ENCODE measurements at regions not wholly inside any gene's neighbourhood (a gene's known extent, or its start where the extent isn't known, plus 50 kb on each side); places are given as distances from the start of the nearest gene placed in this dataset.

DNA sequence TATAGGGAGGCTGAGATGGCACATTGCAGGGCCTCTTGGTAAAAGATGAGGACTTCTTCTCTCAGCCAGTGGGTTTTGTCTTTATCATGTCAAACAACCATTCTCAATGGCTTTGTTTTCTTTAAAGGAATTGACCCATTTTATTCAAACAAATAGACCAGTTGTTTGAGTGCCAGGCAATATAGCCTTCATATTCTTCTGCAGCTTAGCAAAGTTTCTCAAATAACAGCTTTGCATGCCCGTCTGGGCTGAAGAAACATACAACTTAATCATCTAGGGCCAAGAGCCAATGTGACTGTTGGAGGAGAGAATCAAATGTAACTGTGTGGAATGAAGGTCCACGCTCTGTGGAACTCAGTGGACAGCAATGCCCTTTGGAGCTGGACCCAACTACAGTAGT lies 57.4 kb upstream of the ADRA1B start:
- DNase-seq (ENCODE audit: low read depth), result no peak
- H3K4me3 ChIP-seq (replicated peaks; ENCODE audit: low read depth, low read length), result no peak overlapping the region
- no peak for TF ChIP-seq CTCF (IDR thresholded peaks at IDR 0.05; ENCODE audit: low read length, missing control alignments)

GRCh38 chr5:159861086-159861485 lies 55.2 kb upstream of the ADRA1B start:
- H3K4me3 ChIP-seq (replicated peaks; ENCODE audit: low read depth, low read length), result no peak overlapping the region
- no peak for DNase-seq (ENCODE audit: low read depth)
- TF ChIP-seq CTCF (IDR thresholded peaks at IDR 0.05; ENCODE audit: low read length, missing control alignments), result no peak

DNA sequence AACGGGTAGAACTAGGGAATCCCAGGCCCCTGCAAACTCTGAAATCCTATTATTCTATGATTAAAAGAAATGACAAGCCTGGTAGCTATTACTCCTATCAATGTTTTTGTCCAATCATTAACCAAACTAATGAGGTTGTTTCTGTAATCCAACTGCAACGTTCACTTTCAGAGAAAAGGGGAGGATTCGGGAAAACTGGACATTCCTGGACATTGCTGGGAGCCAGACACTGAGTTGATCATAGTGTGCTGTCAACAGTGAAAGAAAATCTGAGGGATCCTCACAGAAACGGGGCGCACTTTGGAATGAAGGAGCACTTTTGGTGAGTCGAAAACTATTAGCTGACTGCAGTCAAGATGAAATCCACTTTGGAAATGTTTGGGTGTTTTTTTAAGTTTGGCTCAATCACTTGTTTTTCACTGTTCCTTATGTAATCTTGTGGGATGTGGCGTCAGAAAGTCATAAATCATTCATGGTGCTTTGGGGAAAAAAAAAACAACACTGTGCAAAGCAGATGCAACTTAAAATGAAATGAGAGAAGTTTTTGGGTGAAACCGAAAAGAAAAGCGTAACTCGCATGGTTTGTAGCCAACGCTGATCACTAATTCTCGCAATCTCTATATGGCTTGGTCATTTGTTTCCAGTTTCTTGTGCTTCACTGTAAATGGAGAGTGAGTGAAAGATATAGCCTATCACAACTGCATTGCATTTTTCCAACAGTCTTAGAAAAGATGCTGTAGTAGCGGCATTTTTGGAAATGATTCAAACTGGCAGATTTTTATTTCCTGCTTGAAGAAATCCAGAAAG lies 51.2 kb upstream of the ADRA1B start:
- peak; percentile 79 for DNase-seq (ENCODE audit: low read depth)
- no peak for TF ChIP-seq CTCF (IDR thresholded peaks at IDR 0.05; ENCODE audit: low read length, missing control alignments)
- H3K4me3 ChIP-seq (replicated peaks; ENCODE audit: low read depth, low read length), result peak overlapping the region; percentile 38

DNA sequence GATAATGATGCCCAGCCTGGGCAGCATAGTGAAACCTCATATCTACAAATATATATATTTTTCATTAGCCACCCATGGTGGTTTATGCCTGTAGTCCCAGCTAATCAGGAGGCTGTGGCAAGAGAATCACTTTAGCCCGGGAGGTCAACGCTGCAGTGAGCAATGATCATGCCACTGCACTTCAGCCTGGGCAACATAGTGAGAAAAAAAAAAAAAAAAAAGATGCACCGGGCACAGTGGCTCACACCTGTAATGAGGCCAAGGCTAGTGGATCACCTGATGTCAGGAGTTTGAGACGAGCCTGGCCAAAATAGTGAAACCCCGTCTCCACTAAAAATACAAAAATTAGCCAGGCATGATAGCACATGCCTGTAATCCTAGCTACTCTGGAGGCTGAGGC lies 50.2 kb upstream of the ADRA1B start:
- H3K4me3 ChIP-seq (replicated peaks; ENCODE audit: low read depth, low read length), result no peak overlapping the region
- no peak for DNase-seq (ENCODE audit: low read depth)
- TF ChIP-seq CTCF (IDR thresholded peaks at IDR 0.05; ENCODE audit: low read length, missing control alignments), result no peak
